Panc1 (cell line): ENCODE measurements at regions not wholly inside any gene's neighbourhood (a gene's known extent, or its start where the extent isn't known, plus 50 kb on each side); places are given as distances from the start of the nearest gene placed in this dataset.
"Not testable (repeated sequence)": the region's sequence is repeated elsewhere in the genome, so short reads cannot be mapped to it uniquely, and the experiment has no call there.

Experiments used
- ATAC-seq: fragments of 200-7000 bp; cut with Tn5 transposase; 2 replicates; pipeline ENCODE4 v1.9.1; 2020; ENCODE audit warnings: mild to moderate bottlenecking, moderate library complexity
- BruUV-seq: library from RNA; stranded (reverse); fragments of 400-500 nt; replicated peaks from 2 replicates; lab custom pipeline; 2021; lab: Mats Ljungman, UMichigan
- CTCF ChIA-PET: fragments of 300-600 bp; sonication (Branson Sonifier 250); formaldehyde crosslinking; loops from one replicate; lab custom pipeline; 2022; ENCODE audit warnings: antibody characterized with exemption; lab: Charles Lee
- POLR2A ChIA-PET: fragments of 300-600 bp; sonication (Branson Sonifier 250); formaldehyde crosslinking; loops from one replicate; lab custom pipeline; 2022; ENCODE audit warnings: antibody characterized with exemption; lab: Charles Lee
- DNase-seq: peaks from one replicate; pipeline ENCODE4 v3.0.0-alpha.2; 2010; ENCODE audit warnings: low read depth, low spot score
- H3K27ac ChIP-seq: 2 replicates; pipeline ENCODE4 v1.5.1; 2011; ENCODE audit warnings: mild to moderate bottlenecking, low read length, inconsistent platforms
- H3K27me3 ChIP-seq: fragments of 200-500 bp; sonication (Bioruptor generic); 2 replicates; pipeline ENCODE4 v1.6.0; 2014; ENCODE audit warnings: low read length, inconsistent platforms; ENCODE audit not compliant: control insufficient read depth, insufficient read depth
- H3K36me3 ChIP-seq: fragments of 200-500 bp; sonication (Bioruptor generic); 2 replicates; pipeline ENCODE4 v1.5.1; 2014; ENCODE audit warnings: inconsistent platforms, mild to moderate bottlenecking, low read length, moderate library complexity; ENCODE audit not compliant: control insufficient read depth, insufficient read depth
- H3K4me1 ChIP-seq: 2 replicates; pipeline ENCODE4 v1.5.1; 2011; ENCODE audit warnings: inconsistent platforms, mild to moderate bottlenecking, low read length, moderate library complexity; ENCODE audit not compliant: control insufficient read depth, insufficient read depth
- H3K4me3 ChIP-seq, 2 experiments: 2 replicates each; pipeline ENCODE4 v1.5.1; 2011 to 2012; ENCODE audit warnings: low read depth in 2 of 2, low read length in 2 of 2, mild to moderate bottlenecking in 2 of 2, inconsistent platforms in 1 of 2, moderate library complexity in 1 of 2
- H3K9me3 ChIP-seq: fragments of 200-500 bp; sonication (Bioruptor generic); 2 replicates; pipeline ENCODE4 v1.5.1; 2014; ENCODE audit warnings: low read depth, mild to moderate bottlenecking, inconsistent platforms, low read length, moderate library complexity; ENCODE audit not compliant: control insufficient read depth, insufficient read depth
- POLR2AphosphoS5 ChIP-seq: IDR thresholded peaks from 2 replicates; pipeline ENCODE4 v1.6.1; 2012; ENCODE audit warnings: mild to moderate bottlenecking, low read depth, low read length, moderate library complexity
- SIN3A ChIP-seq: IDR thresholded peaks from 2 replicates; pipeline ENCODE4 v1.6.1; 2012; ENCODE audit warnings: low read depth, mild to moderate bottlenecking, low read length, moderate library complexity, borderline replicate concordance; ENCODE audit not compliant: insufficient read depth
- TCF7L2 ChIP-seq: IDR thresholded peaks from 2 replicates; pipeline ENCODE4 v1.6.1; 2011; ENCODE audit warnings: mild to moderate bottlenecking, low read depth, low read length, inconsistent platforms
- in situ Hi-C: cut with HindIII; loops from 2 replicates; pipeline ENCODE4 v1.10.0; 2016; ENCODE audit warnings: low sequenced_read_pairs, low pct_unique_long_range_greater_than_20kb
- intact Hi-C: fragments of 100-400 bp; cut with micrococcal nuclease; formaldehyde crosslinking; loops from one replicate; pipeline ENCODE4 v1.10.0; 2022; ENCODE audit not compliant: unreplicated experiment
- TF ChIP-seq, protein P1 (sequence below), 2 experiments: IDR thresholded peaks; 2 replicates each; pipeline ENCODE4 v1.6.1; 2011 to 2012; ENCODE audit warnings: low read depth in 2 of 2, control low read depth in 1 of 2, low read length in 1 of 2, mild to moderate bottlenecking in 1 of 2, moderate library complexity in 1 of 2; ENCODE audit not compliant: insufficient read depth in 1 of 2
- TF ChIP-seq, protein P2 (sequence below): fragments of 450-650 bp; IDR thresholded peaks from 2 replicates; pipeline ENCODE4 v1.5.1; 2017; ENCODE audit warnings: mild to moderate bottlenecking

DNA sequence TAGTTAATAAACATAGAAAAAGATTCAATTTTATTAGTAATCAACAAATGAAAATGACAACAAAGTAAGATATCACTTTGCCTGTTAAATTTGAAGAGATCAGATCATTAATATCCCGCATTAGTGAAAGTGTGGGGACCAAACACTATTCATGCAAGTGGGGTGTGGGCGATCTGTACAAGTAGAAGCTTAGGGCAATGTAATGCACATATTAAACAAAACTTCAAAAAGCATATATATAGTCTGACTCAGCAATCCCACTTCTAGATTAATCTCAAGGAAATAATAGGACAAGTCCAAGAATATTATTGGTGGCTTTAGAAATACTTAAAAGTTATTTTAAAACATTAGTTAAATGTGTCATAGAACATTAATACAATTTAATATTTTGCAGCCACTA, 188.5 kb downstream of the LRRC70 start:
- Histone ChIP-seq H3K4me1 (no peaks in the 10 kb centered on the region), H3K36me3 (no peaks in the 10 kb centered on the region), H3K27me3 (no peaks in the 10 kb centered on the region), H3K27ac (no peak overlapping the region), H3K4me3 (no peak overlapping the region), H3K9me3 (no peaks in the 10 kb centered on the region)
- in situ Hi-C loops (no loop called here), intact Hi-C loops (no loop called here)
- ChIA-PET CTCF (no interaction called here), POLR2A (no interaction called here)
- BruUV-seq = no TSS peak
- TF ChIP-seq POLR2AphosphoS5 = no peak
- ATAC-seq (no peak), DNase-seq (no peak)

DNA sequence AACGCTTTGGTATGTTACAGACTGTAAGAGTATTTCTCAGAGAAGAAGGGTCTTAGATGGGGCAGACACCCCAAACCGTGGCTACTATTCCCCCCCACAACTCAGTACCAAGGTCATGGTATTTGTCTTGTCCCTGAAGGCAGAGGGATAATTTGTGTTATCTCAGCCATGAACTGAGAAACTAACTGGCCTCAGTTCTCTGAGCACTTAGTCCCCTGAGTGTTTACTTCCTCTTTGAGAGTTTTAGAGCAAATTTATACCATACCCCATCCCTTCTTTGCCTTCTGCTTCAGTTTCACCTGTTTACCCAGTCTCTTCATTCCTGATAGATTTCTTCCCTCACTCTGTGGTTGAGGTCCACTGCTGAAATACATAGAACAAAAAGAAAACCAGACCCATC, 183.9 kb downstream of the LRRC70 start:
- intact Hi-C loops = no loop called here
- ATAC-seq (no peak), DNase-seq (no peak)
- BruUV-seq = no TSS peak
- no peaks in the 10 kb centered on the region for H3K27me3 ChIP-seq
- no peaks in the 10 kb centered on the region for H3K9me3 ChIP-seq
- in situ Hi-C loops = no loop called here
- ChIA-PET POLR2A (no interaction called here), CTCF (no interaction called here)
- no peaks in the 10 kb centered on the region for H3K36me3 ChIP-seq
- H3K4me3 ChIP-seq = no peak overlapping the region
- TF ChIP-seq, protein P1, sequence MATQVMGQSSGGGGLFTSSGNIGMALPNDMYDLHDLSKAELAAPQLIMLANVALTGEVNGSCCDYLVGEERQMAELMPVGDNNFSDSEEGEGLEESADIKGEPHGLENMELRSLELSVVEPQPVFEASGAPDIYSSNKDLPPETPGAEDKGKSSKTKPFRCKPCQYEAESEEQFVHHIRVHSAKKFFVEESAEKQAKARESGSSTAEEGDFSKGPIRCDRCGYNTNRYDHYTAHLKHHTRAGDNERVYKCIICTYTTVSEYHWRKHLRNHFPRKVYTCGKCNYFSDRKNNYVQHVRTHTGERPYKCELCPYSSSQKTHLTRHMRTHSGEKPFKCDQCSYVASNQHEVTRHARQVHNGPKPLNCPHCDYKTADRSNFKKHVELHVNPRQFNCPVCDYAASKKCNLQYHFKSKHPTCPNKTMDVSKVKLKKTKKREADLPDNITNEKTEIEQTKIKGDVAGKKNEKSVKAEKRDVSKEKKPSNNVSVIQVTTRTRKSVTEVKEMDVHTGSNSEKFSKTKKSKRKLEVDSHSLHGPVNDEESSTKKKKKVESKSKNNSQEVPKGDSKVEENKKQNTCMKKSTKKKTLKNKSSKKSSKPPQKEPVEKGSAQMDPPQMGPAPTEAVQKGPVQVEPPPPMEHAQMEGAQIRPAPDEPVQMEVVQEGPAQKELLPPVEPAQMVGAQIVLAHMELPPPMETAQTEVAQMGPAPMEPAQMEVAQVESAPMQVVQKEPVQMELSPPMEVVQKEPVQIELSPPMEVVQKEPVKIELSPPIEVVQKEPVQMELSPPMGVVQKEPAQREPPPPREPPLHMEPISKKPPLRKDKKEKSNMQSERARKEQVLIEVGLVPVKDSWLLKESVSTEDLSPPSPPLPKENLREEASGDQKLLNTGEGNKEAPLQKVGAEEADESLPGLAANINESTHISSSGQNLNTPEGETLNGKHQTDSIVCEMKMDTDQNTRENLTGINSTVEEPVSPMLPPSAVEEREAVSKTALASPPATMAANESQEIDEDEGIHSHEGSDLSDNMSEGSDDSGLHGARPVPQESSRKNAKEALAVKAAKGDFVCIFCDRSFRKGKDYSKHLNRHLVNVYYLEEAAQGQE (IDR thresholded peaks at IDR 0.05; ENCODE audit: insufficient read depth in 1 of 2, low read depth in 2 of 2, low read length in 1 of 2) = no peak
- no peak for TF ChIP-seq SIN3A
- no peak for TF ChIP-seq TCF7L2
- no peak for TF ChIP-seq POLR2AphosphoS5
- TF ChIP-seq, protein P2, sequence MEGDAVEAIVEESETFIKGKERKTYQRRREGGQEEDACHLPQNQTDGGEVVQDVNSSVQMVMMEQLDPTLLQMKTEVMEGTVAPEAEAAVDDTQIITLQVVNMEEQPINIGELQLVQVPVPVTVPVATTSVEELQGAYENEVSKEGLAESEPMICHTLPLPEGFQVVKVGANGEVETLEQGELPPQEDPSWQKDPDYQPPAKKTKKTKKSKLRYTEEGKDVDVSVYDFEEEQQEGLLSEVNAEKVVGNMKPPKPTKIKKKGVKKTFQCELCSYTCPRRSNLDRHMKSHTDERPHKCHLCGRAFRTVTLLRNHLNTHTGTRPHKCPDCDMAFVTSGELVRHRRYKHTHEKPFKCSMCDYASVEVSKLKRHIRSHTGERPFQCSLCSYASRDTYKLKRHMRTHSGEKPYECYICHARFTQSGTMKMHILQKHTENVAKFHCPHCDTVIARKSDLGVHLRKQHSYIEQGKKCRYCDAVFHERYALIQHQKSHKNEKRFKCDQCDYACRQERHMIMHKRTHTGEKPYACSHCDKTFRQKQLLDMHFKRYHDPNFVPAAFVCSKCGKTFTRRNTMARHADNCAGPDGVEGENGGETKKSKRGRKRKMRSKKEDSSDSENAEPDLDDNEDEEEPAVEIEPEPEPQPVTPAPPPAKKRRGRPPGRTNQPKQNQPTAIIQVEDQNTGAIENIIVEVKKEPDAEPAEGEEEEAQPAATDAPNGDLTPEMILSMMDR = no peak
- H3K27ac ChIP-seq = no peak overlapping the region
- no peaks in the 10 kb centered on the region for H3K4me1 ChIP-seq

DNA sequence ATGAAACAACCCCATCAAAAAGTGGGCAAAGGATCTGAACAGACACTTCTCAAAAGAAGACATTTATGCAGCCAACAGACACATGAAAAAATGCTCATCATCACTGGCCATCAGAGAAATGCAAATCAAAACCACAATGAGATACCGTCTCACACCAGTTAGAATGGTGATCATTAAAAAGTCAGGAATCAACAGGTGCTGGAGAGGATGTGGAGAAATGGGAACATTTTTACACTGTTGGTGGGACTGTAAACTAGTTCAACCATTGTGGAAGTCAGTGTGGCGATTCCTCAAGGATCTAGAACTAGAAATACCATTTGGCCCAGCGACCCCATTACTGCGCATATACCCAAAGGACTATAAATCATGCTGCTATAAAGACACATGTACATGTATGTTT, 179.1 kb downstream of the LRRC70 start:
- in situ Hi-C loops, POLR2A ChIA-PET, H3K4me3 ChIP-seq, H3K36me3 ChIP-seq, ATAC-seq, H3K27me3 ChIP-seq, H3K4me1 ChIP-seq, intact Hi-C loops, CTCF ChIA-PET, BruUV-seq, DNase-seq, H3K9me3 ChIP-seq, H3K27ac ChIP-seq: not testable (repeated sequence)

DNA sequence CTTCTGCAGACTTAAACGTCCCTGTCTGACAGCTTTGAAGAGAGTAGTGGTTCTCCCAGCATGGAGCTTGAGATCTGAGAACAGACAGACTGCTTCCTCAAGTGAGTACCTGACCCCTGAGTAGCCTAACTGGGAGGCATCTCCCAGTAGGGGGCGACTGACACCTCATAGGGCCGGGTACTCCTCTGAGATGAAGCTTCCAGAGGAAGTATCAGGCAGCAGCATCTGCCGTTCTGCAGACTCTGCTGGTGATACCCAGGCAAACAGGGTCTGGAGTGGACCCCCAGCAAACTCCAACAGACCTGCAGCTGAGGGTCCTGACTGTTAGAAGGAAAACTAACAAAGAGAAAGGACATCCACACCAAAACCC, 174.4 kb downstream of the LRRC70 start:
- H3K4me3 ChIP-seq, CTCF ChIA-PET, ATAC-seq, BruUV-seq, H3K4me1 ChIP-seq, H3K9me3 ChIP-seq, DNase-seq, H3K27ac ChIP-seq, in situ Hi-C loops, POLR2A ChIA-PET, H3K27me3 ChIP-seq, intact Hi-C loops, H3K36me3 ChIP-seq: not testable (repeated sequence)

DNA sequence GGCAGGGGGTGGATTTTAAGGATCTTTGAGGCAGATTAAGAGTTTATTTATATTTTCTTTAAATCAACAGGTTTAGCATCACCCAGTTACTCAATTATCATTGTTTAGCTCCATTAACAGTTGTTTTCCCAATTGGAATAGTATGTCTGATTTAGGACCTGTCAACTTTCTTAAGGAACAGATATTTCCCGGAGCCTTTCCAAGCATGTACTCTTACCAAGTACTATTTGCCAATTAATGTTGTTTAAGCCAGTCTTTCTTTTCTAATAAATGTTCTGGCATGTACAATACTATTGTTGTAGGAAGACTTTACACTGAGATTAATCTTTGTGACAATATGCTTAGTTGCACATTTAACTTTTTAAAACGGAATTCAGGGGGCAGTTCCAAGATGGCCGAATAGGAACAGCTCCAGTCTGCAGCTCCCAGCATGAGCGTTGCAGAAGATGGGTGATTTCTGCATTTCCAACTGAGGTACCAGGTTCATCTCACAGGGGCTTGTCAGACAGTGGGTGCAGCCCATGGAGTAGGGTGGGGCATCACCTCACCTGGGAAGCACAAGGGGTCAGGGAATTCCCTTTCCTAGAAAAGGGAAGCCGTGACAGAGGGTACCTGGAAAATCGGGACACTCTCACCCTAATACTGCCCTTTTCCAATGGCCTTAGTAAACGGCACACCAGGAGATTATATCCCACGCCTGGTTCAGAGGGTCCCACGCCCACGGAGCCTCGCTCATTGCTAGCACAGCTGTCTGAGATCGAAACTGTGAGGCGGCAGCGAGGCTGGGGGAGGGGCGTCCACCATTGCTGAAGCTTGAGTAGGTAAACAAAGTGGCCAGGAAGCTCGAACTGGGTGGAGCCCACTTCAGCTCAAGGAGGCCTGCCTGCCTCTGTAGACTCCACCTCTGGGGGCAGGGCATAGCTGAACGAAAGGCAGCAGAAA, 173.7 kb downstream of the LRRC70 start:
- in situ Hi-C loops, DNase-seq, ATAC-seq, H3K27ac ChIP-seq, intact Hi-C loops, BruUV-seq, CTCF ChIA-PET, H3K27me3 ChIP-seq, H3K4me1 ChIP-seq, H3K36me3 ChIP-seq, H3K9me3 ChIP-seq: not testable (repeated sequence)
- H3K4me3 ChIP-seq = peak overlapping the region in 1 of 2 experiments; percentile 14; a peak in 1 of 4 replicates
- POLR2A ChIA-PET = interaction anchor here (0.6 kb wide), 1 partner anchor 935 kb away, joined by 11 read pairs; no protein-coding TSS in a partner anchor
